Gastrocnemius medialis (tissue), 4 donors: ENCODE measurements at regions not wholly inside any gene's neighbourhood (a gene's known extent, or its start where the extent isn't known, plus 50 kb on each side); places are given as distances from the start of the nearest gene placed in this dataset.

Experiments used
- CTCF ChIP-seq, 5 experiments: fragments of 450-650 bp in 3 of 5; fragments of 200-600 bp in 2 of 5; sonication (generic) in 2 of 5; IDR thresholded peaks in 4 of 5; conservative IDR thresholded peaks in 1 of 5; 1 replicate in 4 of 5; 2 replicates in 1 of 5; pipeline ENCODE4 v1.5.1; 2016 to 2019; ENCODE audit warnings: antibody characterized with exemption in 5 of 5, mild to moderate bottlenecking in 3 of 5, moderate library complexity in 3 of 5
- POLR2A ChIP-seq, 2 donors: fragments of 450-650 bp; IDR thresholded peaks; one replicate each; pipeline ENCODE4 v1.6.1; 2017; ENCODE audit warnings: antibody characterized with exemption in 2 of 2, mild to moderate bottlenecking in 2 of 2, moderate library complexity in 2 of 2

- TF ChIP-seq CTCF (IDR thresholded peaks at IDR 0.05 in 4 of 5, conservative IDR thresholded peaks at IDR 0.05 in 1 of 5) = no peak
- no peak for TF ChIP-seq POLR2A (IDR thresholded peaks at IDR 0.05)
These were observed 62.6 kb upstream of the SEMA6A start for GRCh38 chr5:116637149-116637740.
